Transverse colon (tissue), 1 donor: ENCODE measurements at regions not wholly inside any gene's neighbourhood (a gene's known extent, or its start where the extent isn't known, plus 50 kb on each side); places are given as distances from the start of the nearest gene placed in this dataset.

Source experiments
- EP300 ChIP-seq: sonication (generic); formaldehyde crosslinking; IDR thresholded peaks from one replicate; pipeline ENCODE4 v1.6.1; 2017; ENCODE audit warnings: antibody characterized with exemption, low read depth
- POLR2A ChIP-seq: fragments of 450-650 bp; IDR thresholded peaks from one replicate; pipeline ENCODE4 v1.6.1; 2016; ENCODE audit warnings: antibody characterized with exemption, mild to moderate bottlenecking, moderate library complexity

DNA sequence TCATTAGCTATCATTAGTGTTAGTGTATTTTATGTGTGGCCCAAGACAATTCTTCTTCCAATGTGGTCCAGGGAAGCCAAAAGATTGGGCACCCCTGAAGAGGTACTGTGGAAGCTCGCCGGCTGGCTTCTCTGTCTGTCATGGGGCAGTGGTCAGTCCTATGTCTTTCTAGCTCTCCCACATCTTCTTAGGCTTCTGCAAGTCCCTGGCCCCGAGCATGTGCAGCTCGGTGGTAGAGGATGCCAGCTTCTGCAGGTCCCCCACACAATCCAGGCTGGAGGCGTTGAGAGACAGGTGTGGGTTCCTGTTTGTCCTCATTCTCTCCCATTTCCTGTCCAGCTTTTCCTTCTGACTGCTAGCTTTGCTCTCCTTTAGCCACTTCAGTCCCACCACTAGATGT is 134.1 kb upstream of the NALF2 start:
- TF ChIP-seq POLR2A (no peak), EP300 (no peak)
